IMR-90 (cell line): ENCODE measurements at regions not wholly inside any gene's neighbourhood (a gene's known extent, or its start where the extent isn't known, plus 50 kb on each side); places are given as distances from the start of the nearest gene placed in this dataset.

Experiments used
- SMC3 ChIP-seq: fragments of 150-350 bp; IDR thresholded peaks from 2 replicates; pipeline ENCODE4 v1.6.1; 2016; ENCODE audit warnings: low read depth, mild to moderate bottlenecking, antibody characterized with exemption, low read length, moderate library complexity
- TF ChIP-seq, protein P1 (sequence below): conservative IDR thresholded peaks from 2 replicates; pipeline ENCODE4 v1.5.1; 2012; ENCODE audit warnings: mild to moderate bottlenecking, low read depth, low read length, improper control_type of control experiment

DNA sequence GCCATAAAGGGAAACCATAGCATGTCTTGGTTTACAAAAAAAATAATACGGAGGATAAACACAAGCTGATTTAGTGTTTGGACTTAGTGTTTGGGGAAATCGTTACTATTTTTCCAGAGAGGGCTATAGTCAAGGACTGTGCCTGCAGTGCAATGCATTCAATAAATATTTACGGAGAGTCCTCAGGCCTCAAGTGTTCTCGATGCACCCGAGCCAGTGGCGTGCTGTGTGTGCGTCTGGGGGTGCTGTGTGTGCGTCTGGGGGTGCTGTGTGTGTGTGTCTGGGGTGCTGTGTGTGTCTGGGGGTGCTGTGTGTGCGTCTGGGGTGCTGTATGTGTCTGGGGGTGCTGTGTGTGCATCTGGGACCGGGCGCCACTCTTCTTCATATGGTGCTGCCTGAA, 71.7 kb upstream of the GTF3A start:
- TF ChIP-seq, protein P1, sequence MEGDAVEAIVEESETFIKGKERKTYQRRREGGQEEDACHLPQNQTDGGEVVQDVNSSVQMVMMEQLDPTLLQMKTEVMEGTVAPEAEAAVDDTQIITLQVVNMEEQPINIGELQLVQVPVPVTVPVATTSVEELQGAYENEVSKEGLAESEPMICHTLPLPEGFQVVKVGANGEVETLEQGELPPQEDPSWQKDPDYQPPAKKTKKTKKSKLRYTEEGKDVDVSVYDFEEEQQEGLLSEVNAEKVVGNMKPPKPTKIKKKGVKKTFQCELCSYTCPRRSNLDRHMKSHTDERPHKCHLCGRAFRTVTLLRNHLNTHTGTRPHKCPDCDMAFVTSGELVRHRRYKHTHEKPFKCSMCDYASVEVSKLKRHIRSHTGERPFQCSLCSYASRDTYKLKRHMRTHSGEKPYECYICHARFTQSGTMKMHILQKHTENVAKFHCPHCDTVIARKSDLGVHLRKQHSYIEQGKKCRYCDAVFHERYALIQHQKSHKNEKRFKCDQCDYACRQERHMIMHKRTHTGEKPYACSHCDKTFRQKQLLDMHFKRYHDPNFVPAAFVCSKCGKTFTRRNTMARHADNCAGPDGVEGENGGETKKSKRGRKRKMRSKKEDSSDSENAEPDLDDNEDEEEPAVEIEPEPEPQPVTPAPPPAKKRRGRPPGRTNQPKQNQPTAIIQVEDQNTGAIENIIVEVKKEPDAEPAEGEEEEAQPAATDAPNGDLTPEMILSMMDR, result no peak
- TF ChIP-seq SMC3, result no peak
